SK-N-MC (cell line): ENCODE measurements at regions not wholly inside any gene's neighbourhood (a gene's known extent, or its start where the extent isn't known, plus 50 kb on each side); places are given as distances from the start of the nearest gene placed in this dataset.

Source experiments
- EZH2 ChIP-seq: fragments of 200-600 bp; sonication (generic); IDR thresholded peaks from one replicate; pipeline ENCODE4 v1.6.1; 2017; ENCODE audit warnings: antibody characterized with exemption
- FOXP2 ChIP-seq: optimal IDR thresholded peaks from 2 replicates; pipeline ENCODE3; 2011; ENCODE audit warnings: mild to moderate bottlenecking, moderate library complexity; ENCODE audit not compliant: insufficient read depth; ENCODE audit errors: extremely low read length, control extremely low read depth
- POLR2AphosphoS5 ChIP-seq: IDR thresholded peaks from 2 replicates; pipeline ENCODE4 v1.6.1; 2012; ENCODE audit warnings: mild to moderate bottlenecking, low read depth, low read length, borderline replicate concordance

DNA sequence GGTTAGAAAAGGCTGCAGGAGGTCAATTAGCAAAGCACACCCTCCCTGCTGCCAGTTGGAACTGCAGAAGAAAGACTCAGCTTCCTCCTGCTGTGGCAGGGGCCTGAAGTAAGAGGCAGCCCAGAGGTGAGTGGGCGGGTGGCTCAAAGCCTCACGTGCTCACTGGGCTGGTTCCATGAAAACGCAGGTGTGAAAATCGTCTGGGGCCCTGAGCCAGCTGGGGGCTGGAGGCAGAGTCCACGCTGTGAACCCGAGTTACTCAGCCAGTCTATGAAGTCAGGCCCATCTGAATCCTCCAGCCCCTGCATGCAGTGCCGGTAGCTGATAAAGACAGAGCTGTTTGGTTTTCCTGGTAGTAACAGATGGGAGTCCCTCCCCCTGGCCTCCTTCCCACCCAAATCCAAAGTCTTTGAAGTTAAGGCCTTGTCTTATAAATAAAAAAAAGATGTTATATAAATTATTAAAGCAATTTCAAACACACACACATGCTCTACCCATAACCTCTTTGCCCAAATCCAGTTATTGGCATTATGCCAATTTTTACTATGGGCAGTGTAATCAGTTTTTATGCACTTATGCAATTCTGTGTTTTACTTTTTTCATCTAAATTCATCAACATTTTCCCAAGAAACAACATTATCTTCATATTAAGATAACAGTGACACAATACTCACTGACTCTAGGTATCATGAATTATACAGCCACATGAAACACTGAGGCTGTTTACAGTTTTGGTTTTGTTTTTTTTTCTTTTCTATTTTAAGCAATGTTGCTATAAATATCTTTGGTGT, 57.9 kb upstream of the PNMA1 start:
- no peak for TF ChIP-seq EZH2
- no peak; the same call in 1 of the 2 replicates for TF ChIP-seq POLR2AphosphoS5
- no peak for TF ChIP-seq FOXP2
